H1 (cell line): ENCODE measurements at regions not wholly inside any gene's neighbourhood (a gene's known extent, or its start where the extent isn't known, plus 50 kb on each side); places are given as distances from the start of the nearest gene placed in this dataset.

Experiments
- CTCF ChIA-PET: fragments of 300-600 bp; sonication (Branson Sonifier 250); formaldehyde crosslinking; loops from one replicate; lab custom pipeline; 2021; ENCODE audit not compliant: partially characterized antibody; lab: Charles Lee
- POLR2A ChIA-PET: fragments of 300-600 bp; sonication (Branson Sonifier 250); formaldehyde crosslinking; loops from one replicate; lab custom pipeline; 2021; ENCODE audit warnings: inconsistent platforms; ENCODE audit not compliant: partially characterized antibody; lab: Charles Lee
- DNase-seq, 2 experiments: peaks; one replicate each; pipeline versions ENCODE4 v3.0.0 to v3.0.0-alpha.2; 2010 to 2022; ENCODE audit warnings: low spot score in 2 of 2, low read depth in 1 of 2, mixed read lengths in 1 of 2
- FAIRE-seq: peaks from 2 replicates; lab custom pipeline; 2011; peaks lifted over from hg19 to GRCh38; lab: Jason Lieb, UNC
- H2AFZ ChIP-seq: 2 replicates; pipeline ENCODE4 v1.8.1; 2012; ENCODE audit warnings: low read length, inconsistent platforms
- H2AK5ac ChIP-seq: 2 replicates; pipeline ENCODE4 v1.6.1; 2013; ENCODE audit warnings: low read depth, low read length
- H2BK120ac ChIP-seq: replicated peaks from 2 replicates; pipeline ENCODE3; 2013; ENCODE audit warnings: low read depth, low read length, inconsistent platforms
- H2BK12ac ChIP-seq: 2 replicates; pipeline ENCODE4 v1.6.1; 2013; ENCODE audit warnings: low read depth, low read length
- H2BK15ac ChIP-seq: 2 replicates; pipeline ENCODE4 v1.6.1; 2013; ENCODE audit warnings: low read length
- H2BK20ac ChIP-seq: 2 replicates; pipeline ENCODE4 v1.6.1; 2013; ENCODE audit warnings: low read length
- H2BK5ac ChIP-seq: 2 replicates; pipeline ENCODE4 v1.6.1; 2013; ENCODE audit warnings: low read depth, low read length
- H3K14ac ChIP-seq: 2 replicates; pipeline ENCODE4 v1.6.1; 2013; ENCODE audit warnings: inconsistent platforms; ENCODE audit not compliant: insufficient read length
- H3K18ac ChIP-seq: 2 replicates; pipeline ENCODE4 v1.6.1; 2013; ENCODE audit warnings: low read length; ENCODE audit errors: extremely low read depth
- H3K23ac ChIP-seq: 2 replicates; pipeline ENCODE4 v1.6.1; 2013; ENCODE audit warnings: inconsistent platforms; ENCODE audit not compliant: insufficient read length
- H3K23me2 ChIP-seq: 2 replicates; pipeline ENCODE4 v1.6.1; 2013; ENCODE audit warnings: low read depth, low read length
- H3K27ac ChIP-seq: 2 replicates; pipeline ENCODE4 v1.6.1; 2011; ENCODE audit warnings: low read depth, low read length, inconsistent platforms
- H3K27me3 ChIP-seq, 4 experiments: replicated peaks in 1 of 4; 1 replicate in 1 of 4; 2 replicates in 3 of 4; pipeline versions ENCODE4 v1.6.1 to v1.8.1; 2011 to 2013; ENCODE audit warnings: low read length in 3 of 4, mild to moderate bottlenecking in 3 of 4, inconsistent platforms in 2 of 4, mixed read lengths in 2 of 4, moderate library complexity in 1 of 4; ENCODE audit not compliant: control insufficient read depth in 3 of 4, insufficient read depth in 3 of 4; ENCODE audit errors: extremely low read depth in 1 of 4
- H3K36me3 ChIP-seq, 4 experiments: 2 replicates each; pipeline versions ENCODE4 v1.6.1 to v1.8.1; 2011 to 2013; ENCODE audit warnings: mild to moderate bottlenecking in 4 of 4, low read length in 3 of 4, moderate library complexity in 2 of 4, control low read depth in 1 of 4, inconsistent platforms in 1 of 4; ENCODE audit not compliant: insufficient read depth in 4 of 4, control insufficient read depth in 2 of 4
- H3K4ac ChIP-seq: replicated peaks from 2 replicates; pipeline ENCODE3; 2013; ENCODE audit warnings: low read length, low read depth, mixed read lengths, inconsistent platforms; ENCODE audit not compliant: insufficient read length
- H3K4me1 ChIP-seq, 4 experiments: replicated peaks in 1 of 4; 1 replicate in 1 of 4; 2 replicates in 3 of 4; pipeline versions ENCODE4 v1.6.1 to v1.8.1; 2011 to 2013; ENCODE audit warnings: low read length in 3 of 4, inconsistent platforms in 2 of 4, mixed read lengths in 1 of 4; ENCODE audit not compliant: insufficient read depth in 4 of 4, control insufficient read depth in 3 of 4
- H3K4me2 ChIP-seq, 2 experiments: 2 replicates each; pipeline versions ENCODE4 v1.6.1 to v1.8.1; 2011 to 2013; ENCODE audit warnings: low read depth in 2 of 2, low read length in 2 of 2, control low read depth in 1 of 2, inconsistent platforms in 1 of 2, mild to moderate bottlenecking in 1 of 2; ENCODE audit not compliant: insufficient read depth in 1 of 2
- H3K4me3 ChIP-seq, 4 experiments: fragments of 200-600, 300-600 bp in 1 of 4; sonication (generic), shearing (Covaris generic), sonication (Bioruptor Twin) in 1 of 4; 2 replicates each; pipeline versions ENCODE4 v1.5.1 to v1.8.1; 2011 to 2016; ENCODE audit warnings: low read length in 4 of 4, low read depth in 3 of 4, control low read depth in 2 of 4, inconsistent platforms in 2 of 4, mild to moderate bottlenecking in 2 of 4, mixed read lengths in 1 of 4, moderate library complexity in 1 of 4; ENCODE audit not compliant: insufficient read depth in 2 of 4; ENCODE audit errors: extremely low read depth in 1 of 4
- H3K56ac ChIP-seq: replicated peaks from 2 replicates; pipeline ENCODE3; 2013; ENCODE audit warnings: low read depth, mild to moderate bottlenecking, mixed read lengths, low read length, inconsistent platforms; ENCODE audit not compliant: insufficient read length
- H3K79me1 ChIP-seq: 2 replicates; pipeline ENCODE4 v1.6.1; 2013; ENCODE audit warnings: low read depth, low read length, control low read depth
- H3K79me2 ChIP-seq, 2 experiments: 2 replicates each; pipeline versions ENCODE4 v1.6.1 to v1.8.1; 2012 to 2013; ENCODE audit warnings: low read length in 2 of 2, mild to moderate bottlenecking in 2 of 2, inconsistent platforms in 1 of 2; ENCODE audit not compliant: insufficient read depth in 2 of 2, control insufficient read depth in 1 of 2
- H3K9ac ChIP-seq, 4 experiments: replicated peaks in 1 of 4; 1 replicate in 1 of 4; 2 replicates in 3 of 4; pipeline versions ENCODE4 v1.6.1 to v1.8.1; 2011 to 2013; ENCODE audit warnings: low read depth in 3 of 4, low read length in 3 of 4, control low read depth in 2 of 4, mild to moderate bottlenecking in 2 of 4, moderate library complexity in 2 of 4, inconsistent platforms in 1 of 4; ENCODE audit errors: extremely low read depth in 1 of 4
- H3K9me3 ChIP-seq, 2 experiments: 2 replicates each; pipeline versions ENCODE4 v1.6.1 to v1.8.1; 2012 to 2013; ENCODE audit warnings: mild to moderate bottlenecking in 2 of 2, moderate library complexity in 2 of 2, control low read depth in 1 of 2, inconsistent platforms in 1 of 2, low read depth in 1 of 2, low read length in 1 of 2, mixed read lengths in 1 of 2; ENCODE audit not compliant: insufficient read depth in 2 of 2
- H4K20me1 ChIP-seq, 2 experiments: replicated peaks in 1 of 2; 2 replicates each; pipeline versions ENCODE3 to v1.8.1; 2011 to 2013; ENCODE audit warnings: inconsistent platforms in 2 of 2, low read length in 2 of 2, mild to moderate bottlenecking in 1 of 2; ENCODE audit not compliant: insufficient read depth in 2 of 2, control insufficient read depth in 1 of 2
- H4K5ac ChIP-seq: 2 replicates; pipeline ENCODE4 v1.6.1; 2013; ENCODE audit warnings: low read length, low read depth, mixed read lengths, inconsistent platforms; ENCODE audit not compliant: insufficient read length
- H4K8ac ChIP-seq: 2 replicates; pipeline ENCODE4 v1.8.0; 2013; ENCODE audit warnings: mild to moderate bottlenecking, moderate library complexity, low read length, inconsistent platforms; ENCODE audit not compliant: insufficient read depth; ENCODE audit errors: extremely low read depth
- H4K91ac ChIP-seq: replicated peaks from 2 replicates; pipeline ENCODE3; 2013; ENCODE audit warnings: low read length, mixed read lengths, inconsistent platforms; ENCODE audit not compliant: insufficient read length
- ASH2L ChIP-seq: fragments of 200-600, 300-600 bp; sonication (generic); IDR thresholded peaks from one replicate; pipeline ENCODE4 v1.7.1; 2017; ENCODE audit warnings: low read length
- CBX5 ChIP-seq: fragments of 300-800, 300-1000 bp; sonication (generic); IDR thresholded peaks from 2 replicates; pipeline ENCODE4 v1.7.1; 2016; ENCODE audit warnings: antibody characterized with exemption, low read length, low read depth
- CREB1 ChIP-seq: IDR thresholded peaks from 2 replicates; pipeline ENCODE4 v1.6.1; 2012; ENCODE audit warnings: inconsistent platforms
- EZH2 ChIP-seq: fragments of 200-600 bp; sonication (generic); IDR thresholded peaks from 2 replicates; pipeline ENCODE4 v1.7.1; 2012; ENCODE audit warnings: low read depth, mild to moderate bottlenecking, moderate library complexity, low read length, inconsistent platforms; ENCODE audit not compliant: severe bottlenecking
- KDM4A ChIP-seq: IDR thresholded peaks from one replicate; pipeline ENCODE4 v1.7.1; 2012; ENCODE audit warnings: low read depth, mild to moderate bottlenecking, moderate library complexity, low read length, inconsistent platforms; ENCODE audit not compliant: severe bottlenecking
- KDM5A ChIP-seq: fragments of 200-600 bp; IDR thresholded peaks from 2 replicates; pipeline ENCODE4 v1.7.1; 2012; ENCODE audit warnings: mild to moderate bottlenecking, low read length, inconsistent platforms, mixed read lengths
- POLR2AphosphoS5 ChIP-seq: IDR thresholded peaks from 2 replicates; pipeline ENCODE4 v1.6.1; 2011; ENCODE audit warnings: low read depth, low read length
- RNF2 ChIP-seq: fragments of 200-900, 300-1000 bp; sonication (generic); IDR thresholded peaks from 2 replicates; pipeline ENCODE4 v1.7.1; 2016; ENCODE audit warnings: borderline replicate concordance, low read depth, mild to moderate bottlenecking, antibody characterized with exemption, low read length; ENCODE audit not compliant: poor library complexity, severe bottlenecking; ENCODE audit errors: missing control alignments
- SP1 ChIP-seq: IDR thresholded peaks from 2 replicates; pipeline ENCODE4 v1.6.1; 2011; ENCODE audit warnings: low read depth, low read length
- TAF7 ChIP-seq: optimal IDR thresholded peaks from 2 replicates; pipeline ENCODE3; 2011; ENCODE audit warnings: low read depth, mild to moderate bottlenecking, inconsistent platforms, low read length, moderate library complexity, borderline replicate concordance
- TEAD4 ChIP-seq: IDR thresholded peaks from 2 replicates; pipeline ENCODE4 v1.6.1; 2012; ENCODE audit warnings: low read depth, low read length, inconsistent platforms, mixed read lengths
- WGBS, 2 experiments: shearing (Covaris generic) in 1 of 2; methylation state at CpG; one replicate each; pipeline versions ENCODE4 v1.1.6 to v1.1.7; 2013 to 2015; ENCODE audit warnings: low lambda C conversion rate in 2 of 2, mixed read lengths in 2 of 2, inconsistent platforms in 1 of 2, low coverage in 1 of 2, missing lambda C conversion rate in 1 of 2; ENCODE audit not compliant: insufficient replicate concordance in 2 of 2, insufficient coverage in 1 of 2, insufficient read length in 1 of 2; ENCODE audit errors: extremely low coverage in 1 of 2, missing lambda C conversion rate in 1 of 2; 5-methylcytosine and 5-hydroxymethylcytosine counted together
- TF ChIP-seq, protein P1 (sequence below): IDR thresholded peaks from 2 replicates; pipeline ENCODE4 v1.6.1; 2011; ENCODE audit warnings: low read length, improper control_type of control experiment
- TF ChIP-seq, protein P2 (sequence below): IDR thresholded peaks from 2 replicates; pipeline ENCODE4 v1.6.1; 2012; ENCODE audit warnings: inconsistent platforms

DNA sequence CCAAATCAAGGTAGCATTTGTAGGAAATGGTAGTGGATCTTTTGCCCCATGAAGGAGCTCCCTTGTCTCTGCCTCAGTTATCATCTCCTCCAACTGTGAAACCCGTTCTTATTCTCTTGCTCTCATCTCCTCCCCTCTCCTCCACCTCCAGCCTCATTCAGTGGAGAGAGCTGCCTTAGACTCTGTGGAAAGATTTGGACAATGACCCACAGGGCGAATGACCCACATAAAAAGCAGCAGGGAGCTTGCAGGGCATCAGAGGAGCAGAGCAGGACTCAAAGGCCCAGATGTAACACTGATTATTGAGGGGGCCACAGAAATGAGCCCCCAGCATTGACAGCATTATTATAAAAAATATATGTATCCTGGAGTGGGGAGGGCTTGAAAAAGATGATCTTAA, 641.1 kb upstream of the CFAP20DC start:
- Histone ChIP-seq H2AK5ac (no peak overlapping the region), H3K14ac (no peak overlapping the region), H3K18ac (no peak overlapping the region), H3K56ac (no peak overlapping the region), H3K79me1 (no peaks in the 10 kb centered on the region), H2BK120ac (no peak overlapping the region), H3K9me3 (no peaks in the 10 kb centered on the region; a peak in 1 of 4 replicates), H3K4me3 (no peak overlapping the region), H2BK12ac (no peak overlapping the region), H2BK15ac (no peak overlapping the region), H3K4me2 (no peak overlapping the region), H3K36me3 (no peaks in the 10 kb centered on the region), H4K8ac (no peak overlapping the region), H2BK5ac (no peak overlapping the region), H3K4ac (no peak overlapping the region), H3K27ac (no peak overlapping the region), H4K5ac (no peak overlapping the region), H3K27me3 (no peaks in the 10 kb centered on the region), H3K4me1 (no peaks in the 10 kb centered on the region), H2AFZ (no peak overlapping the region), H4K91ac (no peak overlapping the region), H4K20me1 (no peaks in the 10 kb centered on the region), H3K23ac (no peak overlapping the region), H2BK20ac (no peak overlapping the region), H3K79me2 (no peaks in the 10 kb centered on the region), H3K23me2 (no peaks in the 10 kb centered on the region), H3K9ac (no peak overlapping the region)
- no peak for DNase-seq
- CTCF ChIA-PET, result no interaction called here
- WGBS, 2 experiments, result 86% methylated on average over 2 of the region's 2 CpGs; no CpG with 5 or more reads in 1 of the 2 experiments
- POLR2A ChIA-PET, result no interaction called here
- FAIRE-seq, result no peak
- no peak for TF ChIP-seq TEAD4
- TF ChIP-seq EZH2, result no peak
- no peak for TF ChIP-seq POLR2AphosphoS5
- TF ChIP-seq, protein P1, sequence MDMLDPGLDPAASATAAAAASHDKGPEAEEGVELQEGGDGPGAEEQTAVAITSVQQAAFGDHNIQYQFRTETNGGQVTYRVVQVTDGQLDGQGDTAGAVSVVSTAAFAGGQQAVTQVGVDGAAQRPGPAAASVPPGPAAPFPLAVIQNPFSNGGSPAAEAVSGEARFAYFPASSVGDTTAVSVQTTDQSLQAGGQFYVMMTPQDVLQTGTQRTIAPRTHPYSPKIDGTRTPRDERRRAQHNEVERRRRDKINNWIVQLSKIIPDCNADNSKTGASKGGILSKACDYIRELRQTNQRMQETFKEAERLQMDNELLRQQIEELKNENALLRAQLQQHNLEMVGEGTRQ, result no peak
- no peak for TF ChIP-seq RNF2
- no peak for TF ChIP-seq CREB1
- no peak for TF ChIP-seq SP1
- TF ChIP-seq, protein P2, sequence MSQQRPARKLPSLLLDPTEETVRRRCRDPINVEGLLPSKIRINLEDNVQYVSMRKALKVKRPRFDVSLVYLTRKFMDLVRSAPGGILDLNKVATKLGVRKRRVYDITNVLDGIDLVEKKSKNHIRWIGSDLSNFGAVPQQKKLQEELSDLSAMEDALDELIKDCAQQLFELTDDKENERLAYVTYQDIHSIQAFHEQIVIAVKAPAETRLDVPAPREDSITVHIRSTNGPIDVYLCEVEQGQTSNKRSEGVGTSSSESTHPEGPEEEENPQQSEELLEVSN, result no peak
- no peak for TF ChIP-seq TAF7
- no peak for TF ChIP-seq CBX5
- no peak for TF ChIP-seq KDM4A
- no peak for TF ChIP-seq ASH2L
- no peak for TF ChIP-seq KDM5A
